RWPE2 (cell line): ENCODE measurements at regions not wholly inside any gene's neighbourhood (a gene's known extent, or its start where the extent isn't known, plus 50 kb on each side); places are given as distances from the start of the nearest gene placed in this dataset.

Experiments used
- ATAC-seq: fragments of 200-7000 bp; cut with Tn5 transposase; 3 replicates; pipeline ENCODE4 v1.9.1; 2021; ENCODE audit warnings: low read depth
- DNase-seq: peaks from one replicate; pipeline ENCODE4 v3.0.0-alpha.2; 2020; ENCODE audit warnings: low spot score
- H3K27ac ChIP-seq: fragments of 450-650 bp; 2 replicates; pipeline ENCODE4 v1.5.1; 2017; ENCODE audit warnings: mild to moderate bottlenecking; ENCODE audit not compliant: poor library complexity, severe bottlenecking
- H3K27me3 ChIP-seq: fragments of 250-450 bp; sonication (Bioruptor Pico); 2 replicates; pipeline ENCODE4 v1.5.1; 2021; ENCODE audit warnings: mild to moderate bottlenecking, moderate library complexity; ENCODE audit not compliant: insufficient read depth, poor library complexity, severe bottlenecking
- H3K36me3 ChIP-seq: fragments of 250-450 bp; sonication (Bioruptor Pico); 2 replicates; pipeline ENCODE4 v1.5.1; 2020; ENCODE audit warnings: low read depth, mild to moderate bottlenecking, moderate library complexity
- H3K4me1 ChIP-seq: fragments of 250-450 bp; sonication (Bioruptor Pico); 2 replicates; pipeline ENCODE4 v1.5.1; 2021; ENCODE audit warnings: mild to moderate bottlenecking, moderate library complexity; ENCODE audit not compliant: insufficient read depth, poor library complexity, severe bottlenecking
- H3K4me3 ChIP-seq: fragments of 250-450 bp; sonication (Bioruptor Pico); 2 replicates; pipeline ENCODE4 v1.5.1; 2021; ENCODE audit warnings: mild to moderate bottlenecking, moderate library complexity; ENCODE audit not compliant: severe bottlenecking
- H3K9me3 ChIP-seq: fragments of 250-450 bp; sonication (Bioruptor Pico); 2 replicates; pipeline ENCODE4 v1.5.1; 2021; ENCODE audit warnings: mild to moderate bottlenecking, moderate library complexity; ENCODE audit not compliant: severe bottlenecking
- TF ChIP-seq, protein P1 (sequence below): fragments of 450-650 bp; IDR thresholded peaks from one replicate; pipeline ENCODE4 v1.5.1; 2017; ENCODE audit warnings: mild to moderate bottlenecking, moderate library complexity; ENCODE audit not compliant: poor library complexity, severe bottlenecking

DNA sequence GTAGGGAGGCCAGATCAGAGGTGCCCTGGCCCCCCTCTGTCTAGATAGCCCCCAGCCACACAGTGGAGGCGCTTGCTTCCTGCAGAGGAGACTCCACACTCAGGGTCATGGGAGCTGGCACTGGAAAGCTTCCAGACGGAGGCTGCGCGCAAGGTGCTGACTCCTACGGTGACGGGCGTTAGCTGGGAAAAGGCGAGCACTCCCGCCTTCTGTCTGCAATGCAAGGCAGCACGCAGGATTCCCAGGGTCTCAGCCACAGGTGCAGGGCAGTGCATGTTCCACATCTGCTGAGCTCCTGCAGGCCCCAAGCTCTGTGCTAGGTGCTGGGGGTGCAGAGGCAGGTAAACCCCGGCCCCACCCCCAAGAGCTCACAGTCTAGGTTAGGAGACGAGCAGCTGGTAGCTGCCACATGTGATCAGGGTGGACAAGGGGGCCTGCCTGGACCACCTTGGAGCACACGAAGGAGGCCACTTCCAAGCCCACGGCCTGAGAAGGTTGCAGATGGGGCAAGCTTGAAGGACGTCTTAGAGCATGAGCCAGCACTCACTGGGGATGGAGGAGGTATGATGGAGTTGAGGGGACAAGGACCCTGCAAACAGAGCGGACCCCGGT, 310.9 kb upstream of the DIO3 start:
- no peaks in the 10 kb centered on the region for H3K36me3 ChIP-seq
- no peak overlapping the region for H3K27ac ChIP-seq
- TF ChIP-seq, protein P1, sequence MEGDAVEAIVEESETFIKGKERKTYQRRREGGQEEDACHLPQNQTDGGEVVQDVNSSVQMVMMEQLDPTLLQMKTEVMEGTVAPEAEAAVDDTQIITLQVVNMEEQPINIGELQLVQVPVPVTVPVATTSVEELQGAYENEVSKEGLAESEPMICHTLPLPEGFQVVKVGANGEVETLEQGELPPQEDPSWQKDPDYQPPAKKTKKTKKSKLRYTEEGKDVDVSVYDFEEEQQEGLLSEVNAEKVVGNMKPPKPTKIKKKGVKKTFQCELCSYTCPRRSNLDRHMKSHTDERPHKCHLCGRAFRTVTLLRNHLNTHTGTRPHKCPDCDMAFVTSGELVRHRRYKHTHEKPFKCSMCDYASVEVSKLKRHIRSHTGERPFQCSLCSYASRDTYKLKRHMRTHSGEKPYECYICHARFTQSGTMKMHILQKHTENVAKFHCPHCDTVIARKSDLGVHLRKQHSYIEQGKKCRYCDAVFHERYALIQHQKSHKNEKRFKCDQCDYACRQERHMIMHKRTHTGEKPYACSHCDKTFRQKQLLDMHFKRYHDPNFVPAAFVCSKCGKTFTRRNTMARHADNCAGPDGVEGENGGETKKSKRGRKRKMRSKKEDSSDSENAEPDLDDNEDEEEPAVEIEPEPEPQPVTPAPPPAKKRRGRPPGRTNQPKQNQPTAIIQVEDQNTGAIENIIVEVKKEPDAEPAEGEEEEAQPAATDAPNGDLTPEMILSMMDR: no peak
- no peaks in the 10 kb centered on the region for H3K4me1 ChIP-seq
- no peak for ATAC-seq
- H3K9me3 ChIP-seq: no peaks in the 10 kb centered on the region
- H3K4me3 ChIP-seq: no peak overlapping the region
- H3K27me3 ChIP-seq: no peaks in the 10 kb centered on the region
- DNase-seq: peak; percentile 56

DNA sequence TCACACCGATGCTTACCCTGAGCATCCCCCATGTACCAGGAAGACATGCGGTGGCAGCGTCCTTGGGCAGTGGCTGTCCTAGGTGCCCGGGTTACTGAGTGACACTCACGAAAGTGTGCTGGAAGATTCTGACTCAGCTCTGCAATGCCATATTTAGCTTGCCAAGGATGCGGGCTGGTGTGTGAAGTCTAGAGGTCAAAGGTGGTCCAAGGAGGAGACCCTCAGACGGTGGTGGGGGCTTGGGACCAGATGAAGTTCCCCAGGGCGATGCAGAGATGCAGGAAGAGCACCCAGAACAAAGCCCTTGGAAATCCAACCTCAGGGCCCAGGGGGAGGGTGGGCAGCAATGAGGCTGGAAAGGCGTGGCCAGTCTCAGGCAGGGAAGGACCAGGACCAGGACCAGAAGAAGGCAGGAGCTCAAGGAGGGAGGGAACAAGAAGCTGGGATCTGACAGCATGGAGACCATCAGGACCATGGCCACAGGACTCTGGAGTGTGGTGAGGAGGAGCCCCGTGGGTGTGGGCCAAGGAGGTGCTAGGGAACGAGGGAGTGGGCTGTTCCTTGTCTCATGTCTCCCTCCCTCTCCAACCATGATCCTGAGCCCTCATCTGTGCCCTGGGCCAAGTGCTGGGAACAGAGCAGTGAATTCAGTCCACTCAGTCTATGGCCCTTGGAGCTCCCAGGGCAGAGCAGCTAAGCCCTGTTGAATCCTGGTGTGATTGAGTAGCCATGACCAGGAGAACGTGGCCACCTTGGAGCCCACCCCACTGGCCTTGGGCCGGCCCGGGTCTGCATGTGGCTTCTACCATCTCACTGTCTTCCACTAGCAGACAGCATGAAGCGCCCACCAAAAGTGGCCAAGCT, 310.1 kb upstream of the DIO3 start:
- ATAC-seq: no peak
- Histone ChIP-seq H3K27ac (no peak overlapping the region), H3K9me3 (no peaks in the 10 kb centered on the region), H3K4me1 (no peaks in the 10 kb centered on the region), H3K36me3 (no peaks in the 10 kb centered on the region), H3K27me3 (peaks cover 6% of the 10 kb centered on the region), H3K4me3 (no peak overlapping the region)
- peak; percentile 65 for DNase-seq
- TF ChIP-seq, protein P1: no peak

DNA sequence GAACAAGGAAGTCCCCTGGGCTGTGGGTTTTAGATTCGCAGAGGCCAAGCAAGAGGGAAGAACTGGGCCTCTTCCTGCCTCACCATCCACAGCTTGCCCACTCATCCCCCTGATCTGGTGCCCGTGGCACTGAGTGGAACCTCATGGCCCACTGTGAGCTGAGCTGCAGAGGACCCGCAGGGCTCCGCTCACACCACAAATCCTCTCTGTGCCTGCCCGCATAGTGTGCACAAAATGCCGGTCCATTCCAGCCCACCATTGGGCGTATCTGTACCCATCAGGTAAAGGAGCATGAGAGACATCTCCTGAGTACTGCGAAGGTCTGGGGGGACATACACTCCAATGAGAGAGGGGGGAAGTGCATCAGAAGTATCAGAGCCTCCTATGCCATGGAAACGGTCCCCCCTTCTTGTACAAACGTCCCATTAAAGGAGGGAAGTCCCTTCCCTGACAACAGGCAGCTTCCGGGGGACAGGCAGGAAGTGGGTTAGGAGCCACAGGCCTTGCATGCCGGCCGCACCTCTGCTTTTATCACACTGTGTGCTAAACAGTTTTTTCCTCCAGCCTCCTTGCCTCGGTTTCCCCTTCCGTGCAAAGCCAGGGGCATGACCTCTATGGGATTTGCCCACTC, 309.4 kb upstream of the DIO3 start:
- Histone ChIP-seq H3K4me1 (no peaks in the 10 kb centered on the region), H3K27me3 (peaks cover 7% of the 10 kb centered on the region), H3K27ac (no peak overlapping the region), H3K9me3 (no peaks in the 10 kb centered on the region), H3K4me3 (no peak overlapping the region), H3K36me3 (no peaks in the 10 kb centered on the region)
- DNase-seq (no peak), ATAC-seq (no peak)
- TF ChIP-seq, protein P1: no peak

DNA sequence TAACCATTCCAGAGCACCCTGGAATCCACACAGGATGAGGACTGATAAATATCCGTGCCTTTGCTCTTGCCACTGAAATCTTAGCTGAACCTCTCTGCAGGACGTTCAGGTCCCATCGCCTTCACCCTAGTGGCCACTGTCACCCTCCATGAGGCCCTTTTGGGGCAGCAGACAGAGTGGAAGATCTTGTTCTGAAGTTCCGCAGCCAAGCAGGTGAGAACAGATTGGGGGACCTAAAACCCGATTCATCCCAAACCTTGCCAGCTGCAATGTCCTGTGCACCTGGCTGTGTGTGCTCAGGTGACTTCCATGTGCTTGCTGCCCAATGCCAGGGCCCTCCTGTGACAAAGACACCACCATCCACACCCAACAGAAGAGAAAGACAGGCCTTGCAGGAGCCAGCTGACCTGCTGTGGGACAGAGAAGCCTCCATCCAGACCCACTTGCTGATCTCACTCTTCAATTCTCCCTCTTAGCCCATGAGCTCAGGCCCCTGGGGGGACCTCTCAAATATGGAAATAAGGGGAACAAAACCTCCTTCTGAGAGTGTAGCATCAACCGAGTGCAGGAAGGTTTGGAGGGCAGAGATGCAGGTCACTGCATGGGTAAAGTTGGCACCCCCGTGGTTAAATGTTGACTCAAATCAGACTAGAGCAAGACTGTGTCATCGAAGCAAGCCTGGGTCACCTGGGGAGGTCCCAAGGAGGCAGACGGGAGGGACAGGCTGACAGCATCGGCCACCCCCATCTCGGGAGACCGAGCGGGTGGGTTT, 308.7 kb upstream of the DIO3 start:
- H3K4me3 ChIP-seq: no peak overlapping the region
- TF ChIP-seq, protein P1: no peak
- no peaks in the 10 kb centered on the region for H3K9me3 ChIP-seq
- no peak overlapping the region for H3K27ac ChIP-seq
- no peaks in the 10 kb centered on the region for H3K36me3 ChIP-seq
- peaks cover 7% of the 10 kb centered on the region for H3K27me3 ChIP-seq
- DNase-seq (no peak), ATAC-seq (no peak)
- H3K4me1 ChIP-seq: no peaks in the 10 kb centered on the region
